ENCODE measurements at regions not wholly inside any gene's neighbourhood (a gene's known extent, or its start where the extent isn't known, plus 50 kb on each side); places are given as distances from the start of the nearest gene placed in this dataset.
"Not testable (repeated sequence)": the region's sequence is repeated elsewhere in the genome, so short reads cannot be mapped to it uniquely, and the experiment has no call there.

DNA sequence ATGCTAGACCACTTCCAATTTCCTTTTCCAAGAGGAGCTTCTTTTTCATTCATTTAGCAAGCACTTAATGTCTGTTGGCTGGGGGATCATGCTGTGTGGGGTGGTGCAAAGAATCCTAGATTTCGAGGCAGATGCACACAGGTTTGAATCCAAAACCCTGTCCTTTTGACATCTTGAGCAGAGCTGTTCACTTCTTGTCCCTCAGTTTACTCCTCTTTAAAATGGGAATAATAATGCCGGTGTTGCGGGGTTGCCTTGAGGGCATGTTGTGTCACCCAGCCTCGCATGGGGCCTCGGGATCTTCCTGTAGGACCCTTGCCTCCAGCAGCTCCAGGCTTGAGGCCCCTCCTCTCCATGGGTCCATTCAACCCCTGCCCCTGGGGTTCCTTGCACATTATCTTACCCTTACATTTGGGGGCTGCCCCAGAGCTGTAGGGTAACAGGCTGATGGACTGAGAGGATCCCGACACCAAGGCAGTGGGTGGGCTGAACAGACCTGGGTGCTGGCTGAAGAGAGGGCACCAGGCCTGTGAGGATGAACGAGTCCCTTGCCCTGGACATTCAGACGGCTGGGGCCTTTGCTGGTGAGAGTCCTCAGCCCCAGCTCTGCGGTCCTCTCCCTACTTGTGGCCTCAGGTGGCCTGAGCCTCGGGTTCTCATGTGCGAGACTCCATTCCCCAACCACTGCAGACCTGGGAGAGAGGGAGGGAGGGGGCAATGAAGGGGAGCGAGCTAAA, 145.8 kb downstream of the BARX1 start:
- no peak for DNase-seq

DNA sequence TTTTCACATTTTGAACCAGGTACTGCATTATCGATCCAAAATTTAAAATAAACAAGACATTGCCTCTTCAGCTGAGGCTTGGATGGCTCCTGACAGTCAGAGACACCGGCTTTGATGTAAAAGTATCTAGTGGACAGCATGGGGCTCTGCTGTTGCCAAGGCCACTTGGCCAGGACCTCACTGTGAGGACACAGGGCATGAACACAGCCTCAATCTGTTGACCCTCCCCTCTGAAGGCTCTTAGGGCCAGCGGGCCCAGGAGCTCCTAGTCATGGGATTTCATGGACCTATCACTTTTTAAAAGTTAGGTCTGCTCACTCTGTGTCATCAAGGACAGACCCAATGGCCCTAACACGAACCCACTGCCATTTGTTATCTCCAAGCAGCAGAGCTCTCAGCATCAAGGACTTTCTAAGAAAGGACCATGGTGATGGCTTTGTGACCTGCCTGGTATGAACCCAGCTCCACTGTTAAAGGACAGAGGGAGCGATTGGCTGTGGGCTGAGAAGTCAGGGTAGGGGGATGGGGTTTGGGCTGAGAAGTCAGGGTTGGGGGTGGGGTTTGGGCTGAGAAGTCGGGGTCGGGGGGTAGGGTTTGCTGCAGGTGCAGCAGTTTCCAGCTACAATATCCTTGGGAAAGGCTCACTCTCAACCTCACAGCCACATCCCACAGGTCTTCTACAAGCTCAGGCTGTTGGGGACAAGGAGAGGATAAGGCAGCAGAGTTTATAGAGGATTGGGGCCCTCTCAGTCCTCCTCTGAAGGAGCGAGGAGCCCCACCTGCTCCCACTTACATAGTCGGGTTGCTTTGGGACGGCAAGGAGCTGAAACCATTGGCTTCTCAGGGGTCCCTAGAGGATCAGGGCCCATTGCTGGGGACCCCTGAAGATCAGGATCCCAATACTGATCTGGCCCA, 146.8 kb downstream of the BARX1 start:
- no peak for DNase-seq

DNA sequence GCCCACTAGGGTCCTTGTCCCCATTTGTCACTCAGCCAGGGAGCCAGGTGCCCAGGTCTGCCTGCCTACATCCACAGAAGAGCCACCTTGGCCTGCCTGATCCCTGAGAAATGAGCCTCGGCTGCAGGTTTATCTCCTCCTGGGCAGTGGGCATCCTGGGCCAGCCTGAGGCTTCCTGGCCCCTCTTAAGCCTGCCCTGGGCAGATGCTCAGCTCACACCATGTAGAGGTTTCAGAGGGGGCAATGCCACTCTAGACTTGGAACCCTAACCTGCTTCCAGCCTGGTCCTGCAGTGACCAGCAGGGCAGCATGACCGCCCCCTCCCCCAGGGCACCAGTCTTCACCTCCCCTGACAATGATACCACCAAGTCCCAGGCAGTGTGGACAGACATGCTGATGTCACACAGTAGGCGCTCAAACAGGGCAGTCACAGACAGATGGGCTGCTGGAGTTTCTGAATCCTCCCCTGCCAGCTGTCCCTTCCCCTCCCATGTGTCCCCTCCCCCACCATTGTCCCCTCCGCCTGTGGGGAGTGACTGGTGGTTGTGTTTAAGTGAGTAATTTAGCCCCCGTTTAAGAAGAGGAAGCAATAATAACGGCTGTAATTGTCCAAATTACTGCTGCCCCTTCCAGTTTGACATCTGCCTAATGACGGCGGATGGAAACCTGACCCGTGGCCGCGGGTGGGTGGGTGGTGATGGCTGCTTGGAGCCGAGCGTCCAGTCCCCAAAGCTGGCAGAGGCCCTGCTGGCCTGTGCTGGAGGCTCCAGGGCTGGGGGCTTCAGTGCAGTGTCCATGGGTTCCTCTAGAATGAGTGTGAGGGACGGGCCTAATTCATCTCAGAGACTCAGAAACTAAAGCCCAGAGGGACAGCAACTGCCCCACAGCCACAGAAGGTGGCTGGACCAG, 147.7 kb downstream of the BARX1 start:
- DNase-seq = no peak

DNA sequence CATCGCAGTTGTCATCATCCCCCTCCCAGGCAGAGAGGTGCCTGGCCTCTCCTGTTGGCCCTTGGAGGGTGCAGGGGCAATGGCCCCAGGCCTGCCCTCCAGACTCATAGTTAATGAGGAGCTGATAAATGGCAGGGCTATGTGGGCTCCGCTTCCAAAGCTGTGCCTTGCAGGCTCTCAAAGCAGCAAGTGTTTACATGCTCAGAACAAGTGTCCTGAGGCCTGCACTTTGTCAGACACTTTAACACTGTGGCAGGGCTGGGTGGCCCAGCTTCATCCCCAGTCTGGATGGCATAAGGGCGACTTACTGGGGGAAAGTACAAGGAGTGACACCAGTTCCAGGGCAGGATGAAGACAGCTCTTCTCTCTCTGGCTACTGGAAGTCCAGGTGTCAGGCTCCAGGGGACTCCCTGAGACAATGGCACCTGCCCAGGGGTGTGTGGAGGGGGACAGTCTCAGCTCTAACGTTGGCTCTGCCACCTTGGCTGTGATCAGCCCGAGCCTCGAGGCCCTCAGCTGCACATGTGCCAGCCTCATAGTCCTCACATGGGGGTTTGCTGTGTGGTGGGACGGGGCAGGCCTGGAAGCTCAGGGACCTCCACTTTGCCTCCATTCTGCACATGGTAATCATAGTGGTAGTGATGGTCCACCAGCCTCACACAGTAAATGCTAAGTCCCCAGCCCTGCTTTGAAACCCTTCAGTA, 153.4 kb downstream of the BARX1 start:
- DNase-seq = no peak

DNA sequence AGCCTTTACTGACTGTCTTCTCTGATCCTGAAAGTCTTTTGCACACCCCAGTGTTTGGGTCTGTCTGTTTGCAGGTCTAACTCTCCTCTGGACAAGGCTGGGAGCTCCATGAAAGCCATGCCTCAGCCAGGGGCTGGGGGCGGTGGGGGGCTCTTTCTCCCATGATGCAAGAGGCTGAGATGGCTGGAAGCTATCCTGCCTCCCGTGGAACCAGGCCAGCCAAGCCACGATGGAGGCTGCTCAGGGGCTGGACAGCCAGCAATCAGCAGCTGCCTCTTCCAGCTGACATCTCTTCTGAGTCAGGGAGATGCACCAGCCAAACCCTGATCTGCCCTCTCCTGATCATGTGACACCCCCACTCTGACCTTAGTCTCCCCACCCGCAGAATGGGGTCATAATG, 154.0 kb downstream of the BARX1 start:
- no peak for DNase-seq

DNA sequence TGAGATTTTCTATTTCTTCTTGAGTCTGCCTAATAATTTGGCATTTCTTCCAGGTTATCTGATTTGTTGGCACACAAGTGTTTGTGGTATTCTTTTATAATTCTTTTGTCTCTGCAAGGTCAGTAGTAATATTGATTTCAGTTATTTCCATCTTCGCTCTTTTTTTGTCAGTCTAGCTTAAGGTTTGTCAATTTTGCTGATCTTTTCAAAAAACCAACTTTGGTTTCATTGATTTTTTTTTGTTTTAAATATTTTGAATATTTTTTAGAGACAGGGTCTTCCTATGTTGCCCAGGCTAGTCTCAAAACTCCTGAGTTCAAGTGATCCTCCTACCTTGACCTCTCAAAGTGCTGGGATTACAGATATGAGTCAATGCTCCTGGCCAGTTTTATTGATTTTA, 162.8 kb downstream of the BARX1 start:
- DNase-seq = no peak

DNA sequence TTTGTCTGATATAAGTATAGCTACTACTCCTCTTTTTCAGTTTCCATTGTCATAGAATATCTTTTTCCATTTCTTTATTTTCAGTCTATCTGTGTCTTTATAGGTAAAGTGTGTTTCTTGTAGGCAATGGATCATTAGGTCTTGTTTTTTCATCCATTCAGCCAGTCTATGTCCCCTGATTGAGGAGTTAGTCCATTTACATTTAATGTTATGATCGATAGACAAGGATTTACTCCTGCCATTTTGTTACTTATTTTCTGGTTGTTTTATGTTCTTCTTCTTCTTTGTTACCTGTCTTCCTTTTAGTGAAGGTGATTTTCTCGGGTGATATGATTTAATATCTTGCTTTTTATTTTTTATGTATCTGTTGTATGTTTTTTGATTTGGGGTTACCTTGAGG, 169.0 kb downstream of the BARX1 start:
- DNase-seq = no peak

DNA sequence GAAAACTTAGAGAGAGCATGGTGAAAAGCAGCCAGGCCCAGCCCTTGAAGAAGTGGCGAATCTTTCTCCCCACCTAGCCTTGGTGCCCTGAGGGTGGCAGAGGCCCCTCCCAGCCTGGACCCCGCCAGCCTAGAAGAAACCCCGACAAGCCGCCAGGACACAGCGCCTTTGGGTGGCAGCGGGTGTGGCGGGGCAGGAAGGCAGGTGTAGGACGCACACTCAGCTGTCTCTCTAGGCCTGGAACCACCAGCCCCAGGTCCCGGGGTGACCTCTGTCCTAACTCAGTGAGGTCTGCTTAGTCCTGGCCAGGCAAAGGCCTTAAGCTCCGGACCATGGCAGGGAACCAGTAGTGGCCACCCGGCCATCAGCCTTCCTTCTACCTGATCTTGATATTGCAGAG, 178.3 kb downstream of the BARX1 start:
- no peak for DNase-seq

DNA sequence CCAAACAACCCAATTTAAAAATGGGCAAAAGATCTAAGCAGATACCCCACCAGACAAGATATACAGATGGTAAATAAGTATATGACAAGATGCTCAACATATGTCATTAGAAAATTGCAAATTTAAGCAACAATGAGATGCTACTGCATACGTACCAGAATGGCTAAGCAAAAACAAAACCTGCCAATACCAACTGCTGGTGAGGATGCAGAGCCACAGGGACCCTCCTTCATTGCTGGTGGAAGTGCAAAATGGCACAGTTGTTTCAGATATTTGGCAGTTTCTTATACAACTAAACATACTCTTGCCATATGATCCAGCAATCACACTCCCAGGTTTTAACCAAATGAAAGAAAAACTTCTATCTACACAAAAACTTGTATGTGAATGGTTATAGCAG, 178.9 kb downstream of the BARX1 start:
- no peak for DNase-seq

DNA sequence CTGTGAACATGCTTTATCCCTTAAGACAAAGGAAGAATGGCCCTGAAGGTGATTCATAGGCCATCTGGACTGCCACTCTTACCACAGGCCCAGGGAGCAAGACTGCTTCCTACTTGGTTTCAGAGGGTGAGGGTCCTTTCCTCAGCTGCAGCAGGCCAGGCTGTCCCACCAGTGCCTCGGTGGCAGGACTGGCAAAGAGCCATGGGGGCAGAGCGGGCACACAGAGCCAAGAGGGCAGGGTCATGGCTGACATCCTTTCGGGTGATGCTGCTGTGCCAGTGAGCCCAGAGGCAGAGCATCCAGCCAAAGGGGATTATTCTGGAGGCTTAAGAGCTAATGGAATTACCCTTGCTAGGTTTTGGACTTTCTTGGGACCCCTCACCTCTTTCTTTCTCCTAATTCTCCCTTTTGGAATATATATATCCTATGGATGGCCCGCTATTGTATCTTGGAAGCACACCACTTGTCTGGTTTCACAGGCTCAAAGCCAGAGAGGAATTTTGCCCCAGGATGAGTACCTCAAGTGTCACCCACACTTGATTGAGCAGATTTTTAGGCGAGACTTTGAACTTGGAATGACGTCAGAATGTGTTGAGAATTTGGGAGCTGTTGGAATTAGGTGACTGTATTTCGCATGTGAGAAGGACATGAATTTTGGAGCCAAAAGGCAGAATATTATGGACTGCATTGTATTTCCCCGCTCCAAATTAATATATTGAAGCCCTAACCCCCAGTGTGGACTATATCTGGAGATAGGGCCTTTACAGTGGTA, 180.6 kb downstream of the BARX1 start:
- no peak for DNase-seq

DNA sequence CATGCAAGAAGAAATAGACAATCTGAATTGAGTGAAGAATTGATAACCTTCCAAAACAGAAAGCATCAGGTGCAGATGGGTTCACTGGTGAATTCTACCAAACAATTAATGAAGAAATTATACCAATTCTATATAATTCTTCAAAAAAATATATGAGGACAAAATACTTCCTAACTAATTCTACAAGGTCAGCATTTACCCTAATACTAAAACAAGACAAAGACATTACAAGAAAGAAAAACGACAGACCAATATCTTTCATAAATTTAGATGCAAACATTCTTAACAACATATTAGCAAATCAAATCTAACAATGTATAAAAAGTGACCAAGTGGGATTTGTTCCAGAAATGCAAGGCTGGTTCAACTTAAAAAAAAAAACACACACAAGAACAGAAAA, 183.9 kb downstream of the BARX1 start:
- no peak for DNase-seq

DNA sequence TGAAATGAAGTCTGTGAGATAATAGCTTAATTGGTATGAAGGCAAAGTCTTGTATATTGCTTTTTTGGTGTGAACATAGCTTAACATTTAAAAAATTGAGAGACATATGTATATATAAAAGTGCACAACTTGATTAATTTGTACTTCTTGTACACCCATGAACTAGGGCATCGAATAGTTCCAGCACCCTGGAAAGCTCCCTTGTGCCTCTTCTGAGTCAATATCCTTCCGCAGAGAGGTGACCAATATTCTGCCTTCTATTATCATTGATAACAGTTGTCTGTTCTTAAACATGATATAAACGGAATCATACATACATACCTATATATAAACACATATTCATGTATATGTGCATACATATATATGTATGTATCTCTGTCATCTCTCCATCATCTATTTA, 185.4 kb downstream of the PHF2 start:
- DNase-seq = no peak

DNA sequence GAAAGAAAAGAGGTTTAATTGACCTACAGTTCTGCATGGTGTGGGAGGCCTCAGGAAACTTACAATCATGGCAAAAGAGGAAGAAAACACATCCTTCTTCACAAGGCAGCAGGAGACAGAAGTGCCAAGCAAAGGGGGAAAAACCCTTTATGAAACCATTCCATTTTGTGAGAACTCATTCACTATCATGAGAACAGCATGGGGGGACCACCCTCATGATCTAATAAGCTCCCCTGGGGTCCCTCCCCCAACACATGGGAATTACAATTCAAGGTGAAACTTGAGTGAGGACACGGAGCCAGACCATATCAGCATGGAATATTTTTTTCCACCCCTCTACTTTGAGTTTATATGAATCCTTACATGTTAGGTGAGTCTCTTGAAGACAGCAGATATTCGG, 173.7 kb downstream of the PHF2 start:
- no peak for DNase-seq

DNA sequence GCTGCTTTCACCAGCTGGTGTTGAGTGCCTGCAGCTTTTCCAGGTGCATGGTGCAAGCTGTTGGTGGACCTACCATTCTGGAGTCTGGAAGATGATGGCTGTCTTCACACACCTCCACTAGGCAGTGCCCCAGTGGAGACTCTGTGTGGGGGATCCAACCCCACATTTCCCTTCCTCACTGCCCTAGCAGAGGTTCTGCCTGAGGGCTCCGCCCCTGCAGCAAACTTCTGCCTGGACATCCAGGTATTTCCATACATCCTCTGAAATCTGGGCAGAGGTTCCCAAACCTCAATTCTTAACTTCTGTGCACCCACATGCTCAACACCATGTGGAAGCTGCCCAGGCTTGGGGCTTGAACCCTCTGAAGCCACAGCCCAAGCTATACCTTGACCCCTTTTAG, 172.4 kb downstream of the PHF2 start:
- not testable (repeated sequence) for DNase-seq

DNA sequence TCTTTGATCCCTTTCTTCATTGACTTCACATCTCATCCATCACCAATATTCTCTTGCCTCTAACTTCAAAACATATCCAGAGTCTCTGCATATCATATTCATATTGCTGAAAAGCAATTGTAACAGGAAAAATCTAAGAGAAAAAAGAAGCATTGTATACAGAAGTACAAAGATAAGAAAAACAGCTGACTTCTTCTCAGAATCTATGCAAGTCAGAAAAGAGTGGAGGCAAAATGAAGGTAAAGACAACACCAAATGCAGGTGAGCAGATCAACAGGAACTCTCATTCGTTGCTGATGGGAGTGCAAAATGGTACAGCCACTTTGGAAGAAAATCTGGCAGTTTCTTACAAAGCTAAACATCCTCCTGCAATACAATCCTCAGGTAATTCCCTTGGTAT, 155.6 kb downstream of the PHF2 start:
- no peak for DNase-seq

DNA sequence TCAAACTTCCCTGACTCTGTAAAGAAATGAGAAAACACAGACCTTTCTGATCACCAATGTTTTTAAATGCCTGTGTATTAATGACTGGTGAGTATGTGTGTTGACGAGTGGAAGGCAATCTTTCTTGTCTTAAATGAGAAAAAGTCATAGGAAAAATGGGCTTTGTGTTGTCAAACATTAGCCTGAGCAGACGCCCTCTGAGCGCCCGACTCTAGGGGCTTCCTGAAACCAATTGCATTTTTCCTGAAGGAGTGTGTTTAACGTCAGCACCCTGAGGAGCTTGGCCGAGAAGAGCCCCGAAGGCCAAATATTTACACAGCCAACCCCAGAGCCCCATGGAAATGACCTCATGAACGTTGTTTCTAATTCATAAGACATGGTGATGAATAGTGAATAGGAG, 154.3 kb downstream of the PHF2 start:
- DNase-seq = no peak

DNA sequence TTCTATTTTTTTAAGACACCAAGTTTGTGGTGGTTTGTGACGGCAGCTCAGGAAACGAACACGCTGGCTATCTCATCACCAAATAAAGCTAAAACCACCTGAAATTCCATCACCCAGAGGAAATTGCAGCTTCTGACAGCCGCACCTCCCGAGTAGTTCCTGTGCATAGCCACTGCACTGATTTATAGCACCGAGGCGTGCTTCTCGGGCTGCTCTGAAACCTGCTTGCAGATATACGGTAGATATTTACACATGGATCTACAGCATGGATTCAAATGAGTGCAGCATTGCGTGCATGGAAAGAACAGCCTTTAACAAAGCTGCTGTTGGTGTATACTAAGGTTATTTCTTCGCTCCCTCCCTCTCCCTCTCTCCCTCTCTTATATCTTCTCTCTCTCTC, 153.8 kb downstream of the PHF2 start:
- no peak for DNase-seq

Data from NCI-H345 (cell line).